SHP77 (cell line): ENCODE measurements at regions not wholly inside any gene's neighbourhood (a gene's known extent, or its start where the extent isn't known, plus 50 kb on each side); places are given as distances from the start of the nearest gene placed in this dataset.

Experiments
- DNase-seq, 2 experiments: peaks; one replicate each; lab custom pipeline; 2025; lab: John Stamatoyannopoulos, UW

GRCh38 chr18:55880617-55881016 is 292.6 kb upstream of the TCF4 start:
- no peak for DNase-seq

- no peak for DNase-seq
These were observed 291.3 kb upstream of the TCF4 start for GRCh38 chr18:55879331-55879730.

GRCh38 chr18:55878224-55878623 is 290.2 kb upstream of the TCF4 start:
- no peak for DNase-seq

GRCh38 chr18:55877321-55877720 is 289.3 kb upstream of the TCF4 start:
- no peak for DNase-seq

- DNase-seq, result no peak
These were observed 288.3 kb upstream of the TCF4 start for GRCh38 chr18:55876254-55876653.

- no peak for DNase-seq
These were observed 287.4 kb upstream of the TCF4 start for GRCh38 chr18:55875371-55875901.

GRCh38 chr18:55869556-55870501 is 281.8 kb upstream of the TCF4 start:
- no peak for DNase-seq

- no peak for DNase-seq
These were observed 280.9 kb upstream of the TCF4 start for GRCh38 chr18:55868909-55869308.

GRCh38 chr18:55866886-55867285 is 278.9 kb upstream of the TCF4 start:
- no peak for DNase-seq

- no peak for DNase-seq
These were observed 278.0 kb upstream of the TCF4 start for GRCh38 chr18:55866006-55866405.

GRCh38 chr18:55864281-55864680 is 276.3 kb upstream of the TCF4 start:
- no peak for DNase-seq

GRCh38 chr18:55863876-55864275 is 275.9 kb upstream of the TCF4 start:
- no peak for DNase-seq

- DNase-seq, result no peak
These were observed 275.4 kb upstream of the TCF4 start for GRCh38 chr18:55863391-55863706.

- DNase-seq, result no peak
These were observed 274.9 kb upstream of the TCF4 start for GRCh38 chr18:55862693-55863390.

- DNase-seq, result peak in 1 of 2 experiments; percentile 8
These were observed 273.3 kb upstream of the TCF4 start for GRCh38 chr18:55861266-55861665.

- DNase-seq, result no peak
These were observed 270.9 kb upstream of the TCF4 start for GRCh38 chr18:55858661-55859515.

GRCh38 chr18:55857956-55858355 is 270.0 kb upstream of the TCF4 start:
- DNase-seq, result no peak

- DNase-seq, result no peak
These were observed 269.4 kb upstream of the TCF4 start for GRCh38 chr18:55857409-55857808.

- DNase-seq, result no peak
These were observed 268.7 kb upstream of the TCF4 start for GRCh38 chr18:55856679-55857078.

- DNase-seq, result no peak
These were observed 268.2 kb upstream of the TCF4 start for GRCh38 chr18:55856229-55856628.

GRCh38 chr18:55853268-55853667 is 265.3 kb upstream of the TCF4 start:
- no peak for DNase-seq

GRCh38 chr18:55850904-55851303 is 262.9 kb upstream of the TCF4 start:
- DNase-seq, result no peak
